H9 (cell line): ENCODE measurements at regions not wholly inside any gene's neighbourhood (a gene's known extent, or its start where the extent isn't known, plus 50 kb on each side); places are given as distances from the start of the nearest gene placed in this dataset.
"Not testable (repeated sequence)": the region's sequence is repeated elsewhere in the genome, so short reads cannot be mapped to it uniquely, and the experiment has no call there.

Experiments used
- DNase-seq: peaks from one replicate; pipeline ENCODE4 v3.0.0-alpha.2; 2017
- H2AFZ ChIP-seq: one replicate; pipeline ENCODE4 v1.6.1; 2013; ENCODE audit warnings: mild to moderate bottlenecking, low read length, control low read depth, moderate library complexity
- H2AK5ac ChIP-seq: 2 replicates; pipeline ENCODE4 v1.6.1; 2013; ENCODE audit warnings: low read length, control low read depth, mixed read lengths; ENCODE audit not compliant: insufficient read length
- H2BK120ac ChIP-seq: one replicate; pipeline ENCODE4 v1.6.1; 2013; ENCODE audit warnings: low read depth, mild to moderate bottlenecking, low read length, control low read depth, inconsistent platforms; ENCODE audit not compliant: poor library complexity, severe bottlenecking
- H2BK12ac ChIP-seq: 2 replicates; pipeline ENCODE4 v1.6.1; 2013; ENCODE audit warnings: low read length, control low read depth, mixed read lengths, low read depth; ENCODE audit not compliant: insufficient read length
- H2BK15ac ChIP-seq: 2 replicates; pipeline ENCODE4 v1.6.1; 2013; ENCODE audit warnings: low read depth, low read length, control low read depth
- H2BK20ac ChIP-seq: one replicate; pipeline ENCODE4 v1.6.1; 2013; ENCODE audit warnings: low read depth, mild to moderate bottlenecking, low read length, control low read depth, inconsistent platforms; ENCODE audit not compliant: poor library complexity, severe bottlenecking
- H2BK5ac ChIP-seq: 2 replicates; pipeline ENCODE4 v1.6.1; 2013; ENCODE audit warnings: low read length, control low read depth, mixed read lengths; ENCODE audit not compliant: insufficient read length
- H3K14ac ChIP-seq: 2 replicates; pipeline ENCODE4 v1.6.1; 2013; ENCODE audit warnings: low read length, control low read depth; ENCODE audit not compliant: insufficient read depth
- H3K18ac ChIP-seq: 2 replicates; pipeline ENCODE4 v1.6.1; 2013; ENCODE audit warnings: low read depth, mild to moderate bottlenecking, mixed read lengths, low read length, control low read depth; ENCODE audit not compliant: insufficient read length
- H3K23ac ChIP-seq: 2 replicates; pipeline ENCODE4 v1.6.1; 2013; ENCODE audit warnings: low read length, control low read depth, mixed read lengths, low read depth; ENCODE audit not compliant: insufficient read length
- H3K23me2 ChIP-seq: 2 replicates; pipeline ENCODE4 v1.6.1; 2013; ENCODE audit warnings: low read depth, mild to moderate bottlenecking, mixed read lengths, low read length, control low read depth; ENCODE audit not compliant: insufficient read length, poor library complexity, severe bottlenecking
- H3K27ac ChIP-seq: 2 replicates; pipeline ENCODE4 v1.5.1; 2013; ENCODE audit warnings: low read length, control low read depth, mixed read lengths, low read depth; ENCODE audit not compliant: insufficient read length
- H3K27me3 ChIP-seq: 2 replicates; pipeline ENCODE4 v1.6.1; 2013; ENCODE audit warnings: low read length, control low read depth, inconsistent platforms; ENCODE audit not compliant: insufficient read depth
- H3K4ac ChIP-seq: 2 replicates; pipeline ENCODE4 v1.6.1; 2013; ENCODE audit warnings: low read depth, mild to moderate bottlenecking, control low read depth, inconsistent platforms, low read length, moderate library complexity
- H3K4me1 ChIP-seq: 2 replicates; pipeline ENCODE4 v1.6.1; 2013; ENCODE audit warnings: low read length, control low read depth, inconsistent platforms; ENCODE audit not compliant: insufficient read depth
- H3K4me2 ChIP-seq: 2 replicates; pipeline ENCODE4 v1.6.1; 2013; ENCODE audit warnings: low read length, control low read depth, mixed read lengths; ENCODE audit not compliant: insufficient read length, insufficient read depth
- H3K56ac ChIP-seq: 2 replicates; pipeline ENCODE4 v1.6.1; 2013; ENCODE audit warnings: low read depth, mild to moderate bottlenecking, mixed read lengths, low read length, control low read depth; ENCODE audit not compliant: insufficient read length
- H3K79me1 ChIP-seq: 2 replicates; pipeline ENCODE4 v1.6.1; 2013; ENCODE audit warnings: low read depth, mild to moderate bottlenecking, moderate library complexity, low read length, control low read depth, inconsistent platforms; ENCODE audit not compliant: insufficient read depth, poor library complexity, severe bottlenecking
- H3K79me2 ChIP-seq: 2 replicates; pipeline ENCODE4 v1.6.1; 2013; ENCODE audit warnings: low read length, control low read depth, inconsistent platforms; ENCODE audit not compliant: insufficient read depth
- H3K9ac ChIP-seq: 2 replicates; pipeline ENCODE4 v1.6.1; 2013; ENCODE audit warnings: low read length, control low read depth, mixed read lengths; ENCODE audit not compliant: insufficient read length; ENCODE audit errors: extremely low read depth
- H3K9me3 ChIP-seq: one replicate; pipeline ENCODE4 v1.6.1; 2013; ENCODE audit warnings: low read depth, low read length, inconsistent platforms; ENCODE audit not compliant: control insufficient read depth
- H3T11ph ChIP-seq: one replicate; pipeline ENCODE4 v1.6.1; 2013; ENCODE audit warnings: mild to moderate bottlenecking, low read length, control low read depth, inconsistent platforms
- H4K20me1 ChIP-seq: one replicate; pipeline ENCODE4 v1.6.1; 2013; ENCODE audit not compliant: control insufficient read depth, insufficient read length, insufficient read depth
- H4K5ac ChIP-seq: 2 replicates; pipeline ENCODE4 v1.6.1; 2013; ENCODE audit warnings: low read depth, mild to moderate bottlenecking, mixed read lengths, low read length, control low read depth; ENCODE audit not compliant: insufficient read length
- H4K8ac ChIP-seq: replicated peaks from 2 replicates; pipeline ENCODE4 v1.6.1; 2013; ENCODE audit warnings: low read length, control low read depth, mixed read lengths, low read depth; ENCODE audit not compliant: insufficient read length
- H4K91ac ChIP-seq: 2 replicates; pipeline ENCODE4 v1.6.1; 2013; ENCODE audit warnings: low read depth, mild to moderate bottlenecking, moderate library complexity, mixed read lengths, low read length, control low read depth; ENCODE audit not compliant: insufficient read length
- H3K27ac Mint-ChIP-seq, 3 experiments: 2 replicates in 2 of 3; 3 replicates in 1 of 3; pipeline ENCODE4 v1.8.0; 2020 to 2021; ENCODE audit warnings: mixed read lengths in 3 of 3, mild to moderate bottlenecking in 1 of 3, moderate library complexity in 1 of 3
- H3K27me3 Mint-ChIP-seq: 2 replicates; pipeline ENCODE4 v1.8.0; 2021; ENCODE audit warnings: low read depth, mild to moderate bottlenecking, moderate library complexity, mixed read lengths
- H3K36me3 Mint-ChIP-seq, 3 experiments: 2 replicates in 2 of 3; 3 replicates in 1 of 3; pipeline ENCODE4 v1.8.0; 2020 to 2021; ENCODE audit warnings: low read depth in 3 of 3, mixed read lengths in 3 of 3; ENCODE audit not compliant: insufficient read depth in 1 of 3
- H3K4me1 Mint-ChIP-seq, 2 experiments: 2 replicates each; pipeline ENCODE4 v1.8.0; 2020; ENCODE audit warnings: mixed read lengths in 2 of 2
- H3K4me3 Mint-ChIP-seq, 2 experiments: 2 replicates in 1 of 2; 3 replicates in 1 of 2; pipeline ENCODE4 v1.8.0; 2020 to 2021; ENCODE audit warnings: mild to moderate bottlenecking in 2 of 2, mixed read lengths in 2 of 2, moderate library complexity in 1 of 2
- H3K9me3 Mint-ChIP-seq, 2 experiments: 2 replicates in 1 of 2; 3 replicates in 1 of 2; pipeline ENCODE4 v1.8.0; 2020; ENCODE audit warnings: mild to moderate bottlenecking in 2 of 2, mixed read lengths in 2 of 2, moderate library complexity in 1 of 2
- WGBS: extraction: QIAGEN DNeasy Blood & Tissue Kit; methylation state at CpG from one replicate; pipeline ENCODE4 v1.1.7; 2013; ENCODE audit warnings: missing lambda C conversion rate, low lambda C conversion rate, mixed read lengths; ENCODE audit not compliant: insufficient read length; ENCODE audit errors: extremely low coverage; 5-methylcytosine and 5-hydroxymethylcytosine counted together

GRCh38 chr6:1210631-1211030, 101.3 kb upstream of the FOXQ1 start:
- H3K79me1 ChIP-seq, H2AK5ac ChIP-seq, DNase-seq, H3K23me2 ChIP-seq, H3K4ac ChIP-seq, H3K4me1 ChIP-seq, H3K18ac ChIP-seq, H4K8ac ChIP-seq, H3K9me3 Mint-ChIP-seq, H3K27ac ChIP-seq, H3K4me1 Mint-ChIP-seq, H3K79me2 ChIP-seq, H3K56ac ChIP-seq, H3K27me3 Mint-ChIP-seq, H2BK20ac ChIP-seq, H3K4me3 Mint-ChIP-seq, H2BK120ac ChIP-seq, H3K9me3 ChIP-seq, H3K9ac ChIP-seq, H3K14ac ChIP-seq, H3K23ac ChIP-seq, H3K36me3 Mint-ChIP-seq, H3K27ac Mint-ChIP-seq, H4K91ac ChIP-seq, H2AFZ ChIP-seq, H4K20me1 ChIP-seq, H3K4me2 ChIP-seq, H2BK5ac ChIP-seq, H3T11ph ChIP-seq, H2BK15ac ChIP-seq, H4K5ac ChIP-seq, H2BK12ac ChIP-seq, H3K27me3 ChIP-seq: not testable (repeated sequence)
- no CpG with 5 or more reads among the region's 1 CpG for WGBS
